Mammary epithelial cell (primary cell): ENCODE measurements at regions not wholly inside any gene's neighbourhood (a gene's known extent, or its start where the extent isn't known, plus 50 kb on each side); places are given as distances from the start of the nearest gene placed in this dataset.

ENCODE experiments used
- EZH2 ChIP-seq: IDR thresholded peaks from 2 replicates; pipeline ENCODE4 v1.6.1; 2012; ENCODE audit warnings: low read length, inconsistent platforms, borderline replicate concordance
- TF ChIP-seq, protein P1 (sequence below), 2 donors: IDR thresholded peaks in 1 of 2; conservative IDR thresholded peaks in 1 of 2; 2 replicates each; pipeline ENCODE4 v1.5.1; 2011 to 2012; ENCODE audit warnings: inconsistent platforms in 2 of 2, low read length in 2 of 2, mild to moderate bottlenecking in 2 of 2, control low read depth in 1 of 2, low read depth in 1 of 2; ENCODE audit not compliant: insufficient read depth in 1 of 2; ENCODE audit errors: extremely low read depth in 1 of 2

DNA sequence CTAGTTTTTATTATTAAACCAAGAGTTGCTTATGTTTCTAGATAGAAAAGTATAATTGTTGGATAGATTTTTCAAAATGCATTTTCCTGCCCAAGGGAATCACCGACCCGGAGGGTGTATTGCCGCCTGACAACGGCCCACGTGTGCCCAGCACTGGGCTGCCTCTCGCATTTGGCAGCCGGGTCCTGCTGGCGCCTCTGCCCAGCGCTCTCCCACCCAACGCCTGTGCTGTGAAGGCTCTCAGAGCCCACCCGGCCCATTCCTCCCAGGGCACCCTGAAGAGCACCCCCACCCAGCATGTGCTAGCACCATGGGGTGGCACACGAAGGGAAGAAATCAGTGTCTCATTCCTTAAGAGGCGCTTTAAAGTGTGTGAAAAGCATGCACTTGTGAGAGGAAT, 88.3 kb upstream of the AFDN start:
- TF ChIP-seq, protein P1, sequence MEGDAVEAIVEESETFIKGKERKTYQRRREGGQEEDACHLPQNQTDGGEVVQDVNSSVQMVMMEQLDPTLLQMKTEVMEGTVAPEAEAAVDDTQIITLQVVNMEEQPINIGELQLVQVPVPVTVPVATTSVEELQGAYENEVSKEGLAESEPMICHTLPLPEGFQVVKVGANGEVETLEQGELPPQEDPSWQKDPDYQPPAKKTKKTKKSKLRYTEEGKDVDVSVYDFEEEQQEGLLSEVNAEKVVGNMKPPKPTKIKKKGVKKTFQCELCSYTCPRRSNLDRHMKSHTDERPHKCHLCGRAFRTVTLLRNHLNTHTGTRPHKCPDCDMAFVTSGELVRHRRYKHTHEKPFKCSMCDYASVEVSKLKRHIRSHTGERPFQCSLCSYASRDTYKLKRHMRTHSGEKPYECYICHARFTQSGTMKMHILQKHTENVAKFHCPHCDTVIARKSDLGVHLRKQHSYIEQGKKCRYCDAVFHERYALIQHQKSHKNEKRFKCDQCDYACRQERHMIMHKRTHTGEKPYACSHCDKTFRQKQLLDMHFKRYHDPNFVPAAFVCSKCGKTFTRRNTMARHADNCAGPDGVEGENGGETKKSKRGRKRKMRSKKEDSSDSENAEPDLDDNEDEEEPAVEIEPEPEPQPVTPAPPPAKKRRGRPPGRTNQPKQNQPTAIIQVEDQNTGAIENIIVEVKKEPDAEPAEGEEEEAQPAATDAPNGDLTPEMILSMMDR (conservative IDR thresholded peaks at IDR 0.05 in 1 of 2, IDR thresholded peaks at IDR 0.05 in 1 of 2; ENCODE audit: extremely low read depth in 1 of 2, insufficient read depth in 1 of 2, low read depth in 1 of 2, low read length in 2 of 2) = no peak
- no peak for TF ChIP-seq EZH2
